ENCODE measurements at regions not wholly inside any gene's neighbourhood (a gene's known extent, or its start where the extent isn't known, plus 50 kb on each side); places are given as distances from the start of the nearest gene placed in this dataset.

DNA sequence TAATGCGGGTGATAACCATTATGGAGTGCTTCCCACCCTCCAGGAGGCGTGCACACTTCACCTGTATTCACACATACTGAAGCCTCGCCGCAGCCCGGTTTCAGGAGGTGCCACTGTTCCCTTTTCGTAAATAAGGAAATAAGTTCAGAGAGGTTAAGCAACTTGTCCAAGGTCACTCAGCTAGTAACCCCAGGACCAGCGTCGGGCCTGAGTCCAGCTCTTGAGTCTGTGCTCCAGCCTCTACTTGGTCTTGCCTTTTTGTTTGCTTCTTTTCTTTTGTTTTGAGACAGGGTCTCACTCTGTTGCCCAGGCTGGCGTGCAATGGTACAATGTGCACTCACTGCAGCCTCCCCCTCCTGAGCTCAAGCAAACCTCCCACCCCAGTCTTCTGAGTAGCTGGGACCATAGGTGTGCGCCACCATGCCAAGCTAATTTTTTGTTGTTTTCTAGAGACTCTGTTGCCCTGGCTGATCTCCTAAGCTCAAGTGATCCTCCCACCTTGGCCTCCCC, 63.5 kb upstream of the CIBAR2 start:
- TF ChIP-seq POLR2AphosphoS5 (IDR thresholded peaks at IDR 0.05; ENCODE audit: insufficient read depth in 1 of 2, low read depth in 1 of 2), result no peak
- TF ChIP-seq CTCF (IDR thresholded peaks at IDR 0.05), result no peak
- no peak for TF ChIP-seq POLR2A (IDR thresholded peaks at IDR 0.05)

Data from vagina (tissue), 2 donors.